Neural cell (in vitro differentiated cells): ENCODE measurements at regions not wholly inside any gene's neighbourhood (a gene's known extent, or its start where the extent isn't known, plus 50 kb on each side); places are given as distances from the start of the nearest gene placed in this dataset.

Source experiments
- H2AFZ ChIP-seq: fragments of 200-600, 300-800 bp; sonication (generic), shearing (Covaris generic); 2 replicates; pipeline ENCODE4 v1.6.0; 2014; ENCODE audit warnings: low read depth, mild to moderate bottlenecking, antibody characterized with exemption, low read length, moderate library complexity
- H3F3A ChIP-seq: fragments of 200-600 bp; shearing (Covaris generic); 2 replicates; pipeline ENCODE4 v1.6.1; 2016; ENCODE audit warnings: mild to moderate bottlenecking, moderate library complexity, mixed read lengths, antibody characterized with exemption, low read length; ENCODE audit not compliant: insufficient read depth, poor library complexity, severe bottlenecking
- H3K27ac ChIP-seq: fragments of 200-600, 300-800 bp; sonication (generic), shearing (Covaris generic); 2 replicates; pipeline ENCODE4 v1.5.1; 2014; ENCODE audit warnings: mild to moderate bottlenecking, low read length, moderate library complexity
- H3K27me3 ChIP-seq: fragments of 300-800, 200-600 bp; sonication (generic), shearing (Covaris generic); 2 replicates; pipeline ENCODE4 v1.6.0; 2014; ENCODE audit warnings: mild to moderate bottlenecking, low read depth, low read length, moderate library complexity; ENCODE audit not compliant: insufficient read depth
- H3K36me3 ChIP-seq: fragments of 300-800, 200-600 bp; sonication (generic), shearing (Covaris generic); 2 replicates; pipeline ENCODE4 v1.5.1; 2014; ENCODE audit warnings: mild to moderate bottlenecking, antibody characterized with exemption, low read length, moderate library complexity; ENCODE audit not compliant: insufficient read depth
- H3K4me2 ChIP-seq: fragments of 300-800, 200-600 bp; sonication (generic), shearing (Covaris generic); 2 replicates; pipeline ENCODE4 v1.6.0; 2014; ENCODE audit warnings: mild to moderate bottlenecking, low read length
- H3K4me3 ChIP-seq: fragments of 300-800, 200-600 bp; sonication (generic), shearing (Covaris generic); 2 replicates; pipeline ENCODE4 v1.5.1; 2014; ENCODE audit warnings: mild to moderate bottlenecking, low read length, moderate library complexity
- H3K79me2 ChIP-seq: fragments of 200-600 bp; shearing (Covaris generic); replicated peaks from 2 replicates; pipeline ENCODE4 v1.6.0; 2014; ENCODE audit warnings: mild to moderate bottlenecking, low read length, moderate library complexity; ENCODE audit not compliant: insufficient read depth
- H3K9ac ChIP-seq: fragments of 300-800, 200-600 bp; sonication (generic), shearing (Covaris generic); 2 replicates; pipeline ENCODE4 v1.6.1; 2016; ENCODE audit warnings: mild to moderate bottlenecking, low read length, mixed read lengths
- H3K9me2 ChIP-seq: fragments of 200-600 bp; shearing (Covaris generic); 2 replicates; pipeline ENCODE4 v1.6.1; 2016; ENCODE audit warnings: mild to moderate bottlenecking, low read length, mixed read lengths; ENCODE audit not compliant: insufficient read depth
- H3K9me3 ChIP-seq: fragments of 200-600, 300-800 bp; sonication (generic), shearing (Covaris generic); 2 replicates; pipeline ENCODE4 v1.6.1; 2016; ENCODE audit warnings: mild to moderate bottlenecking, mixed run types, low read length, moderate library complexity, mixed read lengths
- H4K20me1 ChIP-seq: fragments of 200-600 bp; shearing (Covaris generic); 2 replicates; pipeline ENCODE4 v1.6.1; 2016; ENCODE audit warnings: mild to moderate bottlenecking, mixed run types; ENCODE audit not compliant: insufficient read depth
- EP300 ChIP-seq: fragments of 450-650 bp; conservative IDR thresholded peaks from 2 replicates; pipeline ENCODE4 v1.6.1; 2014; ENCODE audit warnings: antibody characterized with exemption, mild to moderate bottlenecking, moderate library complexity; ENCODE audit not compliant: poor library complexity, severe bottlenecking
- EZH2 ChIP-seq: fragments of 200-600, 300-800 bp; shearing (Covaris generic), sonication (generic); IDR thresholded peaks from 2 replicates; pipeline ENCODE4 v1.6.1; 2014; ENCODE audit warnings: antibody characterized with exemption, low read length, borderline replicate concordance, mild to moderate bottlenecking; ENCODE audit not compliant: insufficient read depth, poor library complexity, severe bottlenecking
- MXI1 ChIP-seq: fragments of 450-650 bp; conservative IDR thresholded peaks from 2 replicates; pipeline ENCODE4 v1.6.1; 2014; ENCODE audit warnings: antibody characterized with exemption, mild to moderate bottlenecking; ENCODE audit not compliant: poor library complexity, severe bottlenecking
- POLR2AphosphoS5 ChIP-seq: IDR thresholded peaks from 2 replicates; pipeline ENCODE4 v1.6.1; 2012
- RAD21 ChIP-seq: fragments of 450-650 bp; conservative IDR thresholded peaks from 2 replicates; pipeline ENCODE4 v1.6.1; 2014; ENCODE audit warnings: antibody characterized with exemption, mild to moderate bottlenecking, moderate library complexity
- SMC3 ChIP-seq: fragments of 450-650 bp; conservative IDR thresholded peaks from 2 replicates; pipeline ENCODE4 v1.6.1; 2014; ENCODE audit warnings: antibody characterized with exemption, mild to moderate bottlenecking, moderate library complexity; ENCODE audit not compliant: poor library complexity
- TAF1 ChIP-seq: IDR thresholded peaks from 2 replicates; pipeline ENCODE4 v1.6.1; 2012; ENCODE audit warnings: low read depth
- TF ChIP-seq, protein P1 (sequence below): fragments of 450-650 bp; IDR thresholded peaks from 2 replicates; pipeline ENCODE4 v1.5.1; 2014; ENCODE audit warnings: antibody characterized with exemption, mild to moderate bottlenecking, moderate library complexity; ENCODE audit not compliant: poor library complexity, severe bottlenecking
- TF ChIP-seq, protein P2 (sequence below): IDR thresholded peaks from 2 replicates; pipeline ENCODE4 v1.6.1; 2012; ENCODE audit warnings: borderline replicate concordance

DNA sequence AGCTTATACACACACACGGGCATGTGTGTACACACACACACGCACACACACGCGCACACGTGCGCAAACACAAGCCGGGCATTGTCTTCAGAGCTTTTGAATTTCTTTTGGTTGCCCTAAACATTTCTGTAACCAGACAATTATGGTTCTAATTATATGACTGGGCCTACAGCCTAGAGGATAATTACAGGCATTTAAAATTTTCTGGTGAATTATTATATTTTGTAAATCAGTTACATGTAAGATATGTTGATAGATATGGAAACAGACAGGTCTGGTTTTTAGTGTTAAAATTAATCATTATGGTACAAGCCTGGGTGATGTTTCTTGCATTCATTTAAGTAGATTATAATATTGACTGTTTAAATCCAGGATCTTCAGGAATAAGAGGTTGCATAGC is 1120.5 kb downstream of the ADGRL3 start:
- TF ChIP-seq POLR2AphosphoS5: no peak
- TF ChIP-seq, protein P1, sequence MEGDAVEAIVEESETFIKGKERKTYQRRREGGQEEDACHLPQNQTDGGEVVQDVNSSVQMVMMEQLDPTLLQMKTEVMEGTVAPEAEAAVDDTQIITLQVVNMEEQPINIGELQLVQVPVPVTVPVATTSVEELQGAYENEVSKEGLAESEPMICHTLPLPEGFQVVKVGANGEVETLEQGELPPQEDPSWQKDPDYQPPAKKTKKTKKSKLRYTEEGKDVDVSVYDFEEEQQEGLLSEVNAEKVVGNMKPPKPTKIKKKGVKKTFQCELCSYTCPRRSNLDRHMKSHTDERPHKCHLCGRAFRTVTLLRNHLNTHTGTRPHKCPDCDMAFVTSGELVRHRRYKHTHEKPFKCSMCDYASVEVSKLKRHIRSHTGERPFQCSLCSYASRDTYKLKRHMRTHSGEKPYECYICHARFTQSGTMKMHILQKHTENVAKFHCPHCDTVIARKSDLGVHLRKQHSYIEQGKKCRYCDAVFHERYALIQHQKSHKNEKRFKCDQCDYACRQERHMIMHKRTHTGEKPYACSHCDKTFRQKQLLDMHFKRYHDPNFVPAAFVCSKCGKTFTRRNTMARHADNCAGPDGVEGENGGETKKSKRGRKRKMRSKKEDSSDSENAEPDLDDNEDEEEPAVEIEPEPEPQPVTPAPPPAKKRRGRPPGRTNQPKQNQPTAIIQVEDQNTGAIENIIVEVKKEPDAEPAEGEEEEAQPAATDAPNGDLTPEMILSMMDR: no peak
- TF ChIP-seq EP300: no peak
- TF ChIP-seq EZH2: no peak
- no peak for TF ChIP-seq SMC3
- no peak for TF ChIP-seq MXI1
- TF ChIP-seq, protein P2, sequence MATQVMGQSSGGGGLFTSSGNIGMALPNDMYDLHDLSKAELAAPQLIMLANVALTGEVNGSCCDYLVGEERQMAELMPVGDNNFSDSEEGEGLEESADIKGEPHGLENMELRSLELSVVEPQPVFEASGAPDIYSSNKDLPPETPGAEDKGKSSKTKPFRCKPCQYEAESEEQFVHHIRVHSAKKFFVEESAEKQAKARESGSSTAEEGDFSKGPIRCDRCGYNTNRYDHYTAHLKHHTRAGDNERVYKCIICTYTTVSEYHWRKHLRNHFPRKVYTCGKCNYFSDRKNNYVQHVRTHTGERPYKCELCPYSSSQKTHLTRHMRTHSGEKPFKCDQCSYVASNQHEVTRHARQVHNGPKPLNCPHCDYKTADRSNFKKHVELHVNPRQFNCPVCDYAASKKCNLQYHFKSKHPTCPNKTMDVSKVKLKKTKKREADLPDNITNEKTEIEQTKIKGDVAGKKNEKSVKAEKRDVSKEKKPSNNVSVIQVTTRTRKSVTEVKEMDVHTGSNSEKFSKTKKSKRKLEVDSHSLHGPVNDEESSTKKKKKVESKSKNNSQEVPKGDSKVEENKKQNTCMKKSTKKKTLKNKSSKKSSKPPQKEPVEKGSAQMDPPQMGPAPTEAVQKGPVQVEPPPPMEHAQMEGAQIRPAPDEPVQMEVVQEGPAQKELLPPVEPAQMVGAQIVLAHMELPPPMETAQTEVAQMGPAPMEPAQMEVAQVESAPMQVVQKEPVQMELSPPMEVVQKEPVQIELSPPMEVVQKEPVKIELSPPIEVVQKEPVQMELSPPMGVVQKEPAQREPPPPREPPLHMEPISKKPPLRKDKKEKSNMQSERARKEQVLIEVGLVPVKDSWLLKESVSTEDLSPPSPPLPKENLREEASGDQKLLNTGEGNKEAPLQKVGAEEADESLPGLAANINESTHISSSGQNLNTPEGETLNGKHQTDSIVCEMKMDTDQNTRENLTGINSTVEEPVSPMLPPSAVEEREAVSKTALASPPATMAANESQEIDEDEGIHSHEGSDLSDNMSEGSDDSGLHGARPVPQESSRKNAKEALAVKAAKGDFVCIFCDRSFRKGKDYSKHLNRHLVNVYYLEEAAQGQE: no peak
- no peak for TF ChIP-seq TAF1
- no peak for TF ChIP-seq RAD21
- no peaks in the 10 kb centered on the region for H3K9me3 ChIP-seq
- no peak overlapping the region for H2AFZ ChIP-seq
- no peaks in the 10 kb centered on the region for H3K27me3 ChIP-seq
- H3K9ac ChIP-seq: no peak overlapping the region
- no peaks in the 10 kb centered on the region for H3K36me3 ChIP-seq
- H3K4me3 ChIP-seq: no peak overlapping the region
- no peaks in the 10 kb centered on the region for H3K9me2 ChIP-seq
- H3K27ac ChIP-seq: no peak overlapping the region
- no peaks in the 10 kb centered on the region for H4K20me1 ChIP-seq
- no peak overlapping the region for H3K4me2 ChIP-seq
- no peaks in the 10 kb centered on the region for H3K79me2 ChIP-seq
- H3F3A ChIP-seq: no peaks in the 10 kb centered on the region

DNA sequence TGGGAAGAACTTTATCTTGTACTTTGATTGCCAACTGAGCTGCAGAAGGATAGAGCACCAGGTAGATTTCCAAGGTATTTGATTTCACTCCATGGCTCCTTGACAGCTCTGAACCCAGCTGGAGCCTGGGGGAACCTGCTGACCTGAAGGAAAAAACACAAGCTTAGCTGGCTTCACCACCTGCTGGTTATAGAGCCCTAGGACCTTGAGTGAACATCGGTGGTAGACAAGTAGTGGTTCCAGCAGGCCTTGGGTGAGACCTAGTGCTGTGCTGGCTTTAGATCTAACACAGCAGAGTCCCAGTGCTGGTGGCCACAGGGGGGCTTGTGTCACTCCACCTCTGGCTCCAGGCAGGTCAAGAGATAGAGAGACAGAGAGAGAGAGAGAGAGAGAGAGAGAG is 1102.6 kb downstream of the ADGRL3 start:
- Histone ChIP-seq H3K27me3 (no peaks in the 10 kb centered on the region), H3F3A (no peaks in the 10 kb centered on the region), H3K9me3 (no peaks in the 10 kb centered on the region), H3K4me3 (no peak overlapping the region), H3K9me2 (no peaks in the 10 kb centered on the region), H3K4me2 (no peak overlapping the region), H3K79me2 (no peaks in the 10 kb centered on the region), H3K27ac (no peak overlapping the region), H2AFZ (no peak overlapping the region), H3K36me3 (no peaks in the 10 kb centered on the region), H3K9ac (no peak overlapping the region), H4K20me1 (no peaks in the 10 kb centered on the region)
- no peak for TF ChIP-seq EP300
- no peak for TF ChIP-seq MXI1
- TF ChIP-seq, protein P1: no peak
- no peak for TF ChIP-seq EZH2
- TF ChIP-seq POLR2AphosphoS5: no peak
- no peak for TF ChIP-seq TAF1
- TF ChIP-seq SMC3: no peak
- TF ChIP-seq, protein P2: no peak
- TF ChIP-seq RAD21: no peak
